ENCODE measurements at regions not wholly inside any gene's neighbourhood (a gene's known extent, or its start where the extent isn't known, plus 50 kb on each side); places are given as distances from the start of the nearest gene placed in this dataset.

DNA sequence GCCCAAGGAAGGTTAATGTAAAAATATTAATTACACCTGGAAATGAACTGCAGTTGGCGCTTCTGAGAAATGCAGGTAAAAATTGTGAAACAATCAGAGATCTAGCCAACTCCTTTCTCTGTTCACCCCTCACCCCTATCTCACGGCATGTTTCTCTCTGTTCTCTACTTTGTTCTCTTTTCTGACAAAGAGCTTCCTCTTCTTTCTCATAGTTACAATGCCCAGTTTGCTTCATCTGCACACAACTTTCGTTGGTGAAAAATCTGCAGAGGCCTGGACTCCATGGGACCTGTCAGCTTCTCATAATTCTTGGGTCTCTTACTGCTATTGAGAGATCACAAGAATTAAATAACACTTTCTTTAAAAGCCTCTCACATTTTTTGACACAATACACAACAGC lies 212.9 kb upstream of the LRRN1 start:
- CTCF ChIA-PET, result no interaction called here
- WGBS (ENCODE audit: missing lambda C conversion rate), result 20% methylated on average over 3 of the region's 3 CpGs
- no peak for DNase-seq (ENCODE audit: low read depth in 1 of 2, low spot score in 1 of 2)
- POLR2A ChIA-PET, result no interaction called here
- H3K4me1 ChIP-seq, result no peaks in the 10 kb centered on the region
- TF ChIP-seq NFE2L2 (conservative IDR thresholded peaks at IDR 0.05; ENCODE audit: low read length), result no peak
- no peak for TF ChIP-seq BHLHE40 (IDR thresholded peaks at IDR 0.05; ENCODE audit: low read depth, low read length)
- TF ChIP-seq ZFP36 (IDR thresholded peaks at IDR 0.05; ENCODE audit: borderline replicate concordance, partially characterized antibody), result no peak
- TF ChIP-seq, protein P1, sequence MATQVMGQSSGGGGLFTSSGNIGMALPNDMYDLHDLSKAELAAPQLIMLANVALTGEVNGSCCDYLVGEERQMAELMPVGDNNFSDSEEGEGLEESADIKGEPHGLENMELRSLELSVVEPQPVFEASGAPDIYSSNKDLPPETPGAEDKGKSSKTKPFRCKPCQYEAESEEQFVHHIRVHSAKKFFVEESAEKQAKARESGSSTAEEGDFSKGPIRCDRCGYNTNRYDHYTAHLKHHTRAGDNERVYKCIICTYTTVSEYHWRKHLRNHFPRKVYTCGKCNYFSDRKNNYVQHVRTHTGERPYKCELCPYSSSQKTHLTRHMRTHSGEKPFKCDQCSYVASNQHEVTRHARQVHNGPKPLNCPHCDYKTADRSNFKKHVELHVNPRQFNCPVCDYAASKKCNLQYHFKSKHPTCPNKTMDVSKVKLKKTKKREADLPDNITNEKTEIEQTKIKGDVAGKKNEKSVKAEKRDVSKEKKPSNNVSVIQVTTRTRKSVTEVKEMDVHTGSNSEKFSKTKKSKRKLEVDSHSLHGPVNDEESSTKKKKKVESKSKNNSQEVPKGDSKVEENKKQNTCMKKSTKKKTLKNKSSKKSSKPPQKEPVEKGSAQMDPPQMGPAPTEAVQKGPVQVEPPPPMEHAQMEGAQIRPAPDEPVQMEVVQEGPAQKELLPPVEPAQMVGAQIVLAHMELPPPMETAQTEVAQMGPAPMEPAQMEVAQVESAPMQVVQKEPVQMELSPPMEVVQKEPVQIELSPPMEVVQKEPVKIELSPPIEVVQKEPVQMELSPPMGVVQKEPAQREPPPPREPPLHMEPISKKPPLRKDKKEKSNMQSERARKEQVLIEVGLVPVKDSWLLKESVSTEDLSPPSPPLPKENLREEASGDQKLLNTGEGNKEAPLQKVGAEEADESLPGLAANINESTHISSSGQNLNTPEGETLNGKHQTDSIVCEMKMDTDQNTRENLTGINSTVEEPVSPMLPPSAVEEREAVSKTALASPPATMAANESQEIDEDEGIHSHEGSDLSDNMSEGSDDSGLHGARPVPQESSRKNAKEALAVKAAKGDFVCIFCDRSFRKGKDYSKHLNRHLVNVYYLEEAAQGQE (IDR thresholded peaks at IDR 0.05), result no peak
- TF ChIP-seq CEBPB (IDR thresholded peaks at IDR 0.05), result no peak
- TF ChIP-seq ZSCAN20 (CRISPR knock-in tag; IDR thresholded peaks at IDR 0.05), result no peak
- no peak for TF ChIP-seq RFX5 (IDR thresholded peaks at IDR 0.05)
- TF ChIP-seq RAD21 (conservative IDR thresholded peaks at IDR 0.05 in 1 of 2, IDR thresholded peaks at IDR 0.05 in 1 of 2), result no peak
- TF ChIP-seq, protein P2, sequence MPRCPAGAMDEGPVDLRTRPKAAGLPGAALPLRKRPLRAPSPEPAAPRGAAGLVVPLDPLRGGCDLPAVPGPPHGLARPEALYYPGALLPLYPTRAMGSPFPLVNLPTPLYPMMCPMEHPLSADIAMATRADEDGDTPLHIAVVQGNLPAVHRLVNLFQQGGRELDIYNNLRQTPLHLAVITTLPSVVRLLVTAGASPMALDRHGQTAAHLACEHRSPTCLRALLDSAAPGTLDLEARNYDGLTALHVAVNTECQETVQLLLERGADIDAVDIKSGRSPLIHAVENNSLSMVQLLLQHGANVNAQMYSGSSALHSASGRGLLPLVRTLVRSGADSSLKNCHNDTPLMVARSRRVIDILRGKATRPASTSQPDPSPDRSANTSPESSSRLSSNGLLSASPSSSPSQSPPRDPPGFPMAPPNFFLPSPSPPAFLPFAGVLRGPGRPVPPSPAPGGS (IDR thresholded peaks at IDR 0.05), result no peak
- no peak for TF ChIP-seq EHMT2 (IDR thresholded peaks at IDR 0.05; ENCODE audit: low read depth)
- TF ChIP-seq FOXS1 (CRISPR knock-in tag; IDR thresholded peaks at IDR 0.05), result no peak
- no peak for TF ChIP-seq KDM1A (IDR thresholded peaks at IDR 0.05; ENCODE audit: low read depth)
- TF ChIP-seq KDM5A (IDR thresholded peaks at IDR 0.05), result no peak
- H3K4me2 ChIP-seq, result no peak overlapping the region
- no peaks in the 10 kb centered on the region for H3K9me3 ChIP-seq
- no peak for ATAC-seq
- no peak overlapping the region for H3K27ac ChIP-seq
- H3K4me3 ChIP-seq, result no peak overlapping the region
- no peak for FAIRE-seq

DNA sequence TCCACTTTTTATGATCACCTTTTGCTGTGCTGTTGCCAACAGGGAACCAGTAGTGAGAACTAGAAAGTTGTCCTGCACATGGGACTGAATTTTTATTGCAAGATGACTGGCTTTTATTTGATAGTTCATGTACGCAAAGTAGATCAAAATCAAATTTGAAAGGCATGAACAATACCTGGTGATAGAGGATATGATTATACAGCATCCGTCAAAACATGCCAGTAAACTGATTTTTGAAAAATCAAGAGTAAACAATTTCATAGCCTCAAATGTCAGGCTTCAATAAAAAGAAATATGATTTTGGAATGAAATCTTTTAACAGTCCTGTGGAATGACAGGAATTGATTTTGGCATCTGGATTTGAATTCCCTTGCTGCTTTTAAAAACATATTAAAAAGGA lies 219.6 kb upstream of the LRRN1 start:
- WGBS (ENCODE audit: missing lambda C conversion rate), result 17% methylated on average over 2 of the region's 2 CpGs
- FAIRE-seq (no peak), DNase-seq (ENCODE audit: low read depth in 1 of 2, low spot score in 1 of 2) (no peak), ATAC-seq (no peak)
- Histone ChIP-seq H3K27ac (no peak overlapping the region), H3K4me1 (no peaks in the 10 kb centered on the region), H3K9me3 (no peaks in the 10 kb centered on the region; the same call in 2 of the 3 replicates), H3K4me2 (no peak overlapping the region), H3K4me3 (no peak overlapping the region)
- ChIA-PET CTCF (interaction anchor here (1.1 kb wide), 1 partner anchor 10 kb away, joined by 3 read pairs; no protein-coding TSS in a partner anchor), POLR2A (no interaction called here)
- TF ChIP-seq NFE2L2 (conservative IDR thresholded peaks at IDR 0.05; ENCODE audit: low read length) (no peak), HOXA7 (CRISPR knock-in tag; IDR thresholded peaks at IDR 0.05) (no peak), MAZ (IDR thresholded peaks at IDR 0.05; ENCODE audit: borderline replicate concordance, low read depth, low read length) (no peak), FOXS1 (CRISPR knock-in tag; IDR thresholded peaks at IDR 0.05) (no peak), RAD21 (conservative IDR thresholded peaks at IDR 0.05 in 1 of 2, IDR thresholded peaks at IDR 0.05 in 1 of 2) (no peak), FOSB (CRISPR knock-in tag; IDR thresholded peaks at IDR 0.05) (no peak), HDAC2 (IDR thresholded peaks at IDR 0.05) (no peak), MYC (IDR thresholded peaks at IDR 0.05; ENCODE audit: borderline replicate concordance, low read length) (no peak), CBX2 (IDR thresholded peaks at IDR 0.05; ENCODE audit: borderline replicate concordance, low read depth) (no peak), RFX5 (IDR thresholded peaks at IDR 0.05) (no peak), CHD2 (IDR thresholded peaks at IDR 0.05; ENCODE audit: low read length, partially characterized antibody) (no peak), CBX8 (IDR thresholded peaks at IDR 0.05) (no peak), JUN (IDR thresholded peaks at IDR 0.05) (no peak), GATA3 (IDR thresholded peaks at IDR 0.05; ENCODE audit: borderline replicate concordance) (no peak)
- TF ChIP-seq, protein P1 (IDR thresholded peaks at IDR 0.05), result no peak
- TF ChIP-seq, protein P3, sequence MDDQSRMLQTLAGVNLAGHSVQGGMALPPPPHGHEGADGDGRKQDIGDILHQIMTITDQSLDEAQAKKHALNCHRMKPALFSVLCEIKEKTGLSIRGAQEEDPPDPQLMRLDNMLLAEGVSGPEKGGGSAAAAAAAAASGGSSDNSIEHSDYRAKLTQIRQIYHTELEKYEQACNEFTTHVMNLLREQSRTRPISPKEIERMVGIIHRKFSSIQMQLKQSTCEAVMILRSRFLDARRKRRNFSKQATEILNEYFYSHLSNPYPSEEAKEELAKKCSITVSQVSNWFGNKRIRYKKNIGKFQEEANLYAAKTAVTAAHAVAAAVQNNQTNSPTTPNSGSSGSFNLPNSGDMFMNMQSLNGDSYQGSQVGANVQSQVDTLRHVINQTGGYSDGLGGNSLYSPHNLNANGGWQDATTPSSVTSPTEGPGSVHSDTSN (IDR thresholded peaks at IDR 0.05), result no peak
- TF ChIP-seq, protein P4, sequence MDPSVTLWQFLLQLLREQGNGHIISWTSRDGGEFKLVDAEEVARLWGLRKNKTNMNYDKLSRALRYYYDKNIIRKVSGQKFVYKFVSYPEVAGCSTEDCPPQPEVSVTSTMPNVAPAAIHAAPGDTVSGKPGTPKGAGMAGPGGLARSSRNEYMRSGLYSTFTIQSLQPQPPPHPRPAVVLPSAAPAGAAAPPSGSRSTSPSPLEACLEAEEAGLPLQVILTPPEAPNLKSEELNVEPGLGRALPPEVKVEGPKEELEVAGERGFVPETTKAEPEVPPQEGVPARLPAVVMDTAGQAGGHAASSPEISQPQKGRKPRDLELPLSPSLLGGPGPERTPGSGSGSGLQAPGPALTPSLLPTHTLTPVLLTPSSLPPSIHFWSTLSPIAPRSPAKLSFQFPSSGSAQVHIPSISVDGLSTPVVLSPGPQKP (IDR thresholded peaks at IDR 0.05; ENCODE audit: low read depth, low read length), result no peak
- TF ChIP-seq, protein P5, sequence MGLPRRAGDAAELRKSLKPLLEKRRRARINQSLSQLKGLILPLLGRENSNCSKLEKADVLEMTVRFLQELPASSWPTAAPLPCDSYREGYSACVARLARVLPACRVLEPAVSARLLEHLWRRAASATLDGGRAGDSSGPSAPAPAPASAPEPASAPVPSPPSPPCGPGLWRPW (IDR thresholded peaks at IDR 0.05), result no peak

Measured in A549 (cell line).